ENCODE measurements at regions not wholly inside any gene's neighbourhood (a gene's known extent, or its start where the extent isn't known, plus 50 kb on each side); places are given as distances from the start of the nearest gene placed in this dataset.

- TF ChIP-seq, protein P1, sequence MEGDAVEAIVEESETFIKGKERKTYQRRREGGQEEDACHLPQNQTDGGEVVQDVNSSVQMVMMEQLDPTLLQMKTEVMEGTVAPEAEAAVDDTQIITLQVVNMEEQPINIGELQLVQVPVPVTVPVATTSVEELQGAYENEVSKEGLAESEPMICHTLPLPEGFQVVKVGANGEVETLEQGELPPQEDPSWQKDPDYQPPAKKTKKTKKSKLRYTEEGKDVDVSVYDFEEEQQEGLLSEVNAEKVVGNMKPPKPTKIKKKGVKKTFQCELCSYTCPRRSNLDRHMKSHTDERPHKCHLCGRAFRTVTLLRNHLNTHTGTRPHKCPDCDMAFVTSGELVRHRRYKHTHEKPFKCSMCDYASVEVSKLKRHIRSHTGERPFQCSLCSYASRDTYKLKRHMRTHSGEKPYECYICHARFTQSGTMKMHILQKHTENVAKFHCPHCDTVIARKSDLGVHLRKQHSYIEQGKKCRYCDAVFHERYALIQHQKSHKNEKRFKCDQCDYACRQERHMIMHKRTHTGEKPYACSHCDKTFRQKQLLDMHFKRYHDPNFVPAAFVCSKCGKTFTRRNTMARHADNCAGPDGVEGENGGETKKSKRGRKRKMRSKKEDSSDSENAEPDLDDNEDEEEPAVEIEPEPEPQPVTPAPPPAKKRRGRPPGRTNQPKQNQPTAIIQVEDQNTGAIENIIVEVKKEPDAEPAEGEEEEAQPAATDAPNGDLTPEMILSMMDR (conservative IDR thresholded peaks at IDR 0.05), result no peak
- no peak for TF ChIP-seq ZFX (IDR thresholded peaks at IDR 0.05)
These were observed 97.0 kb upstream of the MBNL2 start for GRCh38 chr13:97124915-97125809.

Measured in C4-2B (cell line).